ENCODE measurements at regions not wholly inside any gene's neighbourhood (a gene's known extent, or its start where the extent isn't known, plus 50 kb on each side); places are given as distances from the start of the nearest gene placed in this dataset.

DNA sequence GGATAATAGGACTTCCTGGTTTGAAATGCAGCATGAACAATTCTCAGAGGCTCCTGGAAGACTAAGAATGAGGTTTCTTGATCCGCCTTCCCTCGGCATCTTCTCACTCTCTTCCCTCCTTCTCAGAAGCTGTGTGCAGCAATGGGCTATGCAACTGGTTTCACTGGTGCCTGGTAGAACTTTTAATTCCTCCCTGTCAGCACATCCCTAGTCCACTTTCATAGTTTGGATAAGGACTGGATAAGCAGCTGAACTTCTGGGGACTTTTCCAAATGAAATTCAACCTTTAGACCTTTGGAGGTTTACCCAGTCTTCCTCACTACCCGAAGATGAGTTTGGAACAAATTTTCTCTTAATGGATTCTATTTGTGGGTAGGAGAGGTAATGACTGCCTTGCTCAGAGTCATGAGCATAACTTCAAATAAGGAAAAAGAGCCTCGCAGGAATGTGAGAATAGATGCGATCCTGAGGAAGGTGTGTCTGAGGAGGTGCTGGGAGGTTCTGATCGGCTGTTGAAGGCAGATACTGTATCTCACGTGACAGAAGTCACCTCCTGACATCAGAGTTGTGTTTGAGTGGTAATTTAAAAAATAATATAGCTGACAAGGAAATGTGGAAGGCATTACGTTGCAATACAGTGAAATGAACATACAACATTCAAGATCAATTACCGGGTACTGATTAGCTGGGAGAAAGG is 56.0 kb upstream of the HAND2 start:
- DNase-seq: no peak

DNA sequence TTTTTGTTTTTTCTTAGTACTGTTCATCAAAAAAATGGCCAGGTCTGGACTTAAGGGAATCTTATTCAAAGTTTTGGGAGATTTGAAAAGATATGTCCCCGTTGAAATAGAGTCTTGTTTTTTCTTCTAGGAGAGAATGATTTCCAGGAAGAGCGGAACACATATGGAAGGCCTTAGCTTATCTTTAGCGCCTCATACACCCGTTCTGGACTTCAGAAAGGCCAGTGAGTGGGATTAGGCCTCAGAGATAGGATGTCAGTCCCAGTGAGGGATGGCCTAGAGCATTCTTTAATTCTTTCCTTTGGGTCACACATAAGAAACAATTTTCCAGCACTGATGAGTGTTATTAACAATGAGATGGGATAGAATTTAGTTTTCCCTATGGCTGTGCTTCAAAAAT is 54.5 kb upstream of the HAND2 start:
- no peak for DNase-seq

Data from C1 segment of cervical spinal cord (tissue), 14 donors.